ENCODE measurements at regions not wholly inside any gene's neighbourhood (a gene's known extent, or its start where the extent isn't known, plus 50 kb on each side); places are given as distances from the start of the nearest gene placed in this dataset.

- no peak overlapping the region for H3K27ac ChIP-seq
- DNase-seq: no peak
- no peaks in the 10 kb centered on the region for H3K9me3 ChIP-seq
- TF ChIP-seq CTCF (IDR thresholded peaks at IDR 0.05): no peak
- H3K36me3 ChIP-seq: no peaks in the 10 kb centered on the region
- intact Hi-C loops (cut with DNase I): no loop called here
- no peaks in the 10 kb centered on the region for H3K27me3 ChIP-seq
- H3K4me3 ChIP-seq: no peak overlapping the region
- ATAC-seq: no peak
- 57 to 61% methylated on average over 2 of the region's 2 CpGs for WGBS, 2 donors
- no peaks in the 10 kb centered on the region for H3K4me1 ChIP-seq
- FAIRE-seq: no peak
Observed at GRCh38 chr4:161303551-161303950, 860.2 kb downstream of the FSTL5 start.

- DNase-seq (no peak), ATAC-seq (no peak), FAIRE-seq (no peak)
- intact Hi-C loops (cut with DNase I): no loop called here
- H3K36me3 ChIP-seq: no peaks in the 10 kb centered on the region
- WGBS, 2 donors: 48 to 59% methylated on average over 5 of the region's 5 CpGs
- no peak overlapping the region for H3K27ac ChIP-seq
- H3K4me1 ChIP-seq: no peaks in the 10 kb centered on the region
- H3K4me3 ChIP-seq: no peak overlapping the region
- TF ChIP-seq CTCF (IDR thresholded peaks at IDR 0.05): no peak
- H3K27me3 ChIP-seq: no peaks in the 10 kb centered on the region
- no peaks in the 10 kb centered on the region for H3K9me3 ChIP-seq
Observed at GRCh38 chr4:161291222-161291621, 872.6 kb downstream of the FSTL5 start.

- TF ChIP-seq CTCF (IDR thresholded peaks at IDR 0.05): no peak
- FAIRE-seq: no peak
- no peak for DNase-seq
- 82 to 89% methylated on average over 6 of the region's 6 CpGs for WGBS, 2 donors
- H3K9me3 ChIP-seq: no peaks in the 10 kb centered on the region
- no peak overlapping the region for H3K4me3 ChIP-seq
- no peak overlapping the region for H3K27ac ChIP-seq
- intact Hi-C loops (cut with DNase I): no loop called here
- H3K27me3 ChIP-seq: no peaks in the 10 kb centered on the region
- ATAC-seq: no peak
- H3K36me3 ChIP-seq: no peaks in the 10 kb centered on the region
- no peaks in the 10 kb centered on the region for H3K4me1 ChIP-seq
Observed at GRCh38 chr4:161287678-161288352, 876.0 kb downstream of the FSTL5 start.

- DNase-seq: no peak
- H3K4me1 ChIP-seq: peaks cover 0 to 4% (median 0%) of the 10 kb centered on the region in 3 donors
- no peak for TF ChIP-seq CTCF (IDR thresholded peaks at IDR 0.05)
- ATAC-seq: no peak
- no peak overlapping the region for H3K4me3 ChIP-seq
- intact Hi-C loops (cut with DNase I): no loop called here
- H3K9me3 ChIP-seq: no peaks in the 10 kb centered on the region
- H3K27me3 ChIP-seq: no peaks in the 10 kb centered on the region
- H3K27ac ChIP-seq: no peak overlapping the region
- FAIRE-seq: no peak
- no peaks in the 10 kb centered on the region for H3K36me3 ChIP-seq
Observed at GRCh38 chr4:161285461-161285860, 878.3 kb downstream of the FSTL5 start.

GRCh38 chr4:161280929-161281328 lies 882.9 kb downstream of the FSTL5 start:
- Histone ChIP-seq H3K9me3 (no peaks in the 10 kb centered on the region), H3K36me3 (no peaks in the 10 kb centered on the region), H3K4me3 (no peak overlapping the region), H3K4me1 (peaks cover 0 to 4% (median 0%) of the 10 kb centered on the region in 3 donors), H3K27me3 (no peaks in the 10 kb centered on the region), H3K27ac (no peak overlapping the region)
- intact Hi-C loops (cut with DNase I): no loop called here
- no peak for DNase-seq
- FAIRE-seq: no peak
- TF ChIP-seq CTCF (IDR thresholded peaks at IDR 0.05): no peak
- no peak for ATAC-seq
- 66 to 75% methylated on average over 2 of the region's 2 CpGs for WGBS, 2 donors

Measured in pancreas (tissue), 10 donors.